Stimulated activated memory B cell treated with anti-CD40 and anti-IgM and Interleukin-4, amounts not matched to agents 10 μg/mL and 1 μg/mL and 100 μg/mL, for 72 hours (primary cell): ENCODE measurements at regions not wholly inside any gene's neighbourhood (a gene's known extent, or its start where the extent isn't known, plus 50 kb on each side); places are given as distances from the start of the nearest gene placed in this dataset.
"Not testable (repeated sequence)": the region's sequence is repeated elsewhere in the genome, so short reads cannot be mapped to it uniquely, and the experiment has no call there.

Source experiments
- ATAC-seq: fragments of 150-1000 bp; cut with Tn5 transposase; 2 replicates; pipeline ENCODE4 v1.10.0; 2021
- H3K27ac Mint-ChIP-seq: one replicate; pipeline ENCODE4 v1.8.0; 2022; ENCODE audit warnings: mild to moderate bottlenecking, mixed read lengths
- H3K27me3 Mint-ChIP-seq: one replicate; pipeline ENCODE4 v1.8.0; 2022; ENCODE audit warnings: mixed read lengths
- H3K36me3 Mint-ChIP-seq: one replicate; pipeline ENCODE4 v1.8.0; 2022; ENCODE audit warnings: mixed read lengths
- H3K4me1 Mint-ChIP-seq: one replicate; pipeline ENCODE4 v1.8.0; 2022; ENCODE audit warnings: mixed read lengths
- H3K4me3 Mint-ChIP-seq: one replicate; pipeline ENCODE4 v1.8.0; 2022; ENCODE audit warnings: mild to moderate bottlenecking, moderate library complexity, mixed read lengths
- H3K9me3 Mint-ChIP-seq: one replicate; pipeline ENCODE4 v1.8.0; 2022; ENCODE audit warnings: mixed read lengths

GRCh38 chr7:9082203-9082602 is 648.8 kb downstream of the NXPH1 start:
- Mint-ChIP-seq H3K27ac (no peak overlapping the region), H3K4me3 (no peak overlapping the region), H3K36me3 (no peaks in the 10 kb centered on the region), H3K4me1 (no peaks in the 10 kb centered on the region), H3K27me3 (no peaks in the 10 kb centered on the region), H3K9me3 (no peaks in the 10 kb centered on the region)
- ATAC-seq, result no peak

GRCh38 chr7:9083837-9084236 is 650.4 kb downstream of the NXPH1 start:
- Mint-ChIP-seq H3K27me3 (no peaks in the 10 kb centered on the region), H3K36me3 (no peaks in the 10 kb centered on the region), H3K4me1 (no peaks in the 10 kb centered on the region), H3K9me3 (no peaks in the 10 kb centered on the region), H3K4me3 (no peak overlapping the region), H3K27ac (no peak overlapping the region)
- ATAC-seq, result no peak

GRCh38 chr7:9091282-9091681 is 657.9 kb downstream of the NXPH1 start:
- no peak overlapping the region for H3K27ac Mint-ChIP-seq
- ATAC-seq, result no peak
- H3K4me1 Mint-ChIP-seq, result no peaks in the 10 kb centered on the region
- no peak overlapping the region for H3K4me3 Mint-ChIP-seq
- no peaks in the 10 kb centered on the region for H3K36me3 Mint-ChIP-seq
- H3K27me3 Mint-ChIP-seq, result no peaks in the 10 kb centered on the region
- peaks cover 3% of the 10 kb centered on the region for H3K9me3 Mint-ChIP-seq

- Mint-ChIP-seq H3K4me1 (no peaks in the 10 kb centered on the region), H3K27me3 (no peaks in the 10 kb centered on the region), H3K9me3 (peaks cover 8% of the 10 kb centered on the region), H3K36me3 (no peaks in the 10 kb centered on the region), H3K4me3 (no peak overlapping the region), H3K27ac (no peak overlapping the region)
- ATAC-seq, result no peak
Measured at GRCh38 chr7:9097565-9098060, 664.2 kb downstream of the NXPH1 start.

GRCh38 chr7:9100289-9100688 is 666.9 kb downstream of the NXPH1 start:
- Mint-ChIP-seq H3K27me3 (no peaks in the 10 kb centered on the region), H3K36me3 (no peaks in the 10 kb centered on the region), H3K27ac (no peak overlapping the region), H3K4me3 (no peak overlapping the region), H3K9me3 (peaks cover 5% of the 10 kb centered on the region), H3K4me1 (no peaks in the 10 kb centered on the region)
- ATAC-seq, result no peak

- Mint-ChIP-seq H3K4me3 (no peak overlapping the region), H3K36me3 (no peaks in the 10 kb centered on the region), H3K27me3 (no peaks in the 10 kb centered on the region), H3K9me3 (peaks cover 2% of the 10 kb centered on the region), H3K4me1 (no peaks in the 10 kb centered on the region), H3K27ac (no peak overlapping the region)
- ATAC-seq, result no peak
Measured at GRCh38 chr7:9102846-9103245, 669.4 kb downstream of the NXPH1 start.

GRCh38 chr7:9106747-9107146 is 673.3 kb downstream of the NXPH1 start:
- ATAC-seq, result no peak
- Mint-ChIP-seq H3K27me3 (no peaks in the 10 kb centered on the region), H3K36me3 (no peaks in the 10 kb centered on the region), H3K4me3 (no peak overlapping the region), H3K4me1 (no peaks in the 10 kb centered on the region), H3K9me3 (peaks cover 13% of the 10 kb centered on the region), H3K27ac (no peak overlapping the region)

- ATAC-seq, result no peak
- no peaks in the 10 kb centered on the region for H3K4me1 Mint-ChIP-seq
- H3K9me3 Mint-ChIP-seq, result peaks cover 8% of the 10 kb centered on the region
- H3K27ac Mint-ChIP-seq, result no peak overlapping the region
- no peaks in the 10 kb centered on the region for H3K36me3 Mint-ChIP-seq
- no peaks in the 10 kb centered on the region for H3K27me3 Mint-ChIP-seq
- no peak overlapping the region for H3K4me3 Mint-ChIP-seq
Measured at GRCh38 chr7:9120331-9120730, 686.9 kb downstream of the NXPH1 start.

- H3K4me3 Mint-ChIP-seq, result no peak overlapping the region
- no peaks in the 10 kb centered on the region for H3K27me3 Mint-ChIP-seq
- peaks cover 3% of the 10 kb centered on the region for H3K9me3 Mint-ChIP-seq
- H3K4me1 Mint-ChIP-seq, result no peaks in the 10 kb centered on the region
- no peak overlapping the region for H3K27ac Mint-ChIP-seq
- H3K36me3 Mint-ChIP-seq, result no peaks in the 10 kb centered on the region
- no peak for ATAC-seq
Measured at GRCh38 chr7:9124320-9124719, 690.9 kb downstream of the NXPH1 start.

- Mint-ChIP-seq H3K27me3 (no peaks in the 10 kb centered on the region), H3K4me3 (no peak overlapping the region), H3K4me1 (no peaks in the 10 kb centered on the region), H3K9me3 (peaks cover 7% of the 10 kb centered on the region), H3K36me3 (no peaks in the 10 kb centered on the region), H3K27ac (no peak overlapping the region)
- no peak for ATAC-seq
Measured at GRCh38 chr7:9125246-9125645, 691.8 kb downstream of the NXPH1 start.

- H3K4me3 Mint-ChIP-seq, result no peak overlapping the region
- no peaks in the 10 kb centered on the region for H3K27me3 Mint-ChIP-seq
- no peaks in the 10 kb centered on the region for H3K4me1 Mint-ChIP-seq
- no peak overlapping the region for H3K27ac Mint-ChIP-seq
- peaks cover 11% of the 10 kb centered on the region for H3K9me3 Mint-ChIP-seq
- no peak for ATAC-seq
- H3K36me3 Mint-ChIP-seq, result no peaks in the 10 kb centered on the region
Measured at GRCh38 chr7:9127901-9128300, 694.5 kb downstream of the NXPH1 start.

- no peaks in the 10 kb centered on the region for H3K4me1 Mint-ChIP-seq
- no peak overlapping the region for H3K4me3 Mint-ChIP-seq
- H3K36me3 Mint-ChIP-seq, result no peaks in the 10 kb centered on the region
- H3K27ac Mint-ChIP-seq, result no peak overlapping the region
- no peak for ATAC-seq
- no peaks in the 10 kb centered on the region for H3K27me3 Mint-ChIP-seq
- H3K9me3 Mint-ChIP-seq, result no peaks in the 10 kb centered on the region
Measured at GRCh38 chr7:9148687-9149086, 715.3 kb downstream of the NXPH1 start.

- H3K4me3 Mint-ChIP-seq, result no peak overlapping the region
- H3K9me3 Mint-ChIP-seq, result no peaks in the 10 kb centered on the region
- no peak for ATAC-seq
- H3K27me3 Mint-ChIP-seq, result no peaks in the 10 kb centered on the region
- H3K27ac Mint-ChIP-seq, result no peak overlapping the region
- no peaks in the 10 kb centered on the region for H3K36me3 Mint-ChIP-seq
- no peaks in the 10 kb centered on the region for H3K4me1 Mint-ChIP-seq
Measured at GRCh38 chr7:9149499-9150082, 716.2 kb downstream of the NXPH1 start.

- H3K27ac Mint-ChIP-seq, H3K9me3 Mint-ChIP-seq, H3K36me3 Mint-ChIP-seq, H3K4me1 Mint-ChIP-seq, H3K27me3 Mint-ChIP-seq, ATAC-seq, H3K4me3 Mint-ChIP-seq: not testable (repeated sequence)
Measured at GRCh38 chr7:9163691-9164090, 730.3 kb downstream of the NXPH1 start.

- ATAC-seq, result no peak
- Mint-ChIP-seq H3K9me3 (peaks cover 6% of the 10 kb centered on the region), H3K4me3 (no peak overlapping the region), H3K27ac (no peak overlapping the region), H3K4me1 (no peaks in the 10 kb centered on the region), H3K36me3 (no peaks in the 10 kb centered on the region), H3K27me3 (no peaks in the 10 kb centered on the region)
Measured at GRCh38 chr7:9175871-9176270, 742.5 kb downstream of the NXPH1 start.

GRCh38 chr7:9181356-9181755 is 747.9 kb downstream of the NXPH1 start:
- Mint-ChIP-seq H3K27ac (no peak overlapping the region), H3K9me3 (peaks cover 10% of the 10 kb centered on the region), H3K36me3 (no peaks in the 10 kb centered on the region), H3K4me1 (no peaks in the 10 kb centered on the region), H3K4me3 (no peak overlapping the region), H3K27me3 (no peaks in the 10 kb centered on the region)
- ATAC-seq, result no peak

- no peaks in the 10 kb centered on the region for H3K4me1 Mint-ChIP-seq
- H3K36me3 Mint-ChIP-seq, result no peaks in the 10 kb centered on the region
- H3K27me3 Mint-ChIP-seq, result no peaks in the 10 kb centered on the region
- peaks cover 4% of the 10 kb centered on the region for H3K9me3 Mint-ChIP-seq
- no peak overlapping the region for H3K27ac Mint-ChIP-seq
- ATAC-seq, result no peak
- H3K4me3 Mint-ChIP-seq, result no peak overlapping the region
Measured at GRCh38 chr7:9186730-9187129, 753.3 kb downstream of the NXPH1 start.
